Neural progenitor cell (in vitro differentiated cells): ENCODE measurements at regions not wholly inside any gene's neighbourhood (a gene's known extent, or its start where the extent isn't known, plus 50 kb on each side); places are given as distances from the start of the nearest gene placed in this dataset.

Source experiments
- DNase-seq: peaks from one replicate; pipeline ENCODE4 v3.0.0-alpha.2; 2016; ENCODE audit warnings: low spot score
- H2AFZ ChIP-seq: fragments of 200-600 bp; sonication (generic); replicated peaks from 2 replicates; pipeline ENCODE4 v1.6.1; 2016; ENCODE audit warnings: antibody characterized with exemption
- H3F3A ChIP-seq: fragments of 200-600 bp; sonication (generic); 2 replicates; pipeline ENCODE4 v1.6.1; 2016; ENCODE audit warnings: antibody characterized with exemption, low read depth
- H3K27ac ChIP-seq: fragments of 200-600 bp; sonication (generic); 2 replicates; pipeline ENCODE4 v1.5.1; 2016; ENCODE audit warnings: mild to moderate bottlenecking
- H3K27me3 ChIP-seq: fragments of 200-600 bp; sonication (generic); 2 replicates; pipeline ENCODE4 v1.6.1; 2016; ENCODE audit warnings: mild to moderate bottlenecking, moderate library complexity
- H3K36me3 ChIP-seq: fragments of 200-600 bp; sonication (generic); 2 replicates; pipeline ENCODE4 v1.5.1; 2016
- H3K4me1 ChIP-seq: fragments of 200-600 bp; sonication (generic); 2 replicates; pipeline ENCODE4 v1.6.1; 2016; ENCODE audit warnings: mixed run types
- H3K4me2 ChIP-seq: fragments of 200-600 bp; sonication (generic); 2 replicates; pipeline ENCODE4 v1.6.1; 2016
- H3K4me3 ChIP-seq: fragments of 200-600 bp; sonication (generic); 2 replicates; pipeline ENCODE4 v1.5.1; 2016
- H3K79me2 ChIP-seq: fragments of 200-600 bp; sonication (generic); 2 replicates; pipeline ENCODE4 v1.6.1; 2016; ENCODE audit warnings: low read depth
- H3K9ac ChIP-seq: fragments of 200-600 bp; sonication (generic); 2 replicates; pipeline ENCODE4 v1.6.1; 2016
- H3K9me3 ChIP-seq: fragments of 200-600 bp; sonication (generic); 2 replicates; pipeline ENCODE4 v1.5.1; 2016; ENCODE audit warnings: low read depth
- H4K20me1 ChIP-seq: fragments of 200-600 bp; sonication (generic); 2 replicates; pipeline ENCODE4 v1.6.1; 2016; ENCODE audit warnings: low read depth
- H3K27ac Mint-ChIP-seq: 3 replicates; pipeline ENCODE4 v1.8.0; 2021; ENCODE audit warnings: mixed read lengths
- H3K27me3 Mint-ChIP-seq: 2 replicates; pipeline ENCODE4 v1.8.0; 2022; ENCODE audit warnings: low read depth, mild to moderate bottlenecking, inconsistent platforms, moderate library complexity, mixed read lengths; ENCODE audit not compliant: insufficient read depth
- H3K36me3 Mint-ChIP-seq: 3 replicates; pipeline ENCODE4 v1.8.0; 2021; ENCODE audit warnings: mixed read lengths
- H3K4me1 Mint-ChIP-seq: 3 replicates; pipeline ENCODE4 v1.8.0; 2021; ENCODE audit warnings: mixed read lengths
- H3K4me3 Mint-ChIP-seq: 3 replicates; pipeline ENCODE4 v1.8.0; 2021; ENCODE audit warnings: mild to moderate bottlenecking, moderate library complexity, mixed read lengths
- H3K9me3 Mint-ChIP-seq: 3 replicates; pipeline ENCODE4 v1.8.0; 2020; ENCODE audit warnings: mixed read lengths
- EZH2 ChIP-seq: fragments of 200-600 bp; sonication (generic); IDR thresholded peaks from 2 replicates; pipeline ENCODE4 v1.6.1; 2017; ENCODE audit warnings: antibody characterized with exemption, mild to moderate bottlenecking, moderate library complexity
- EZH2phosphoT487 ChIP-seq: fragments of 200-600 bp; sonication (generic); IDR thresholded peaks from 2 replicates; pipeline ENCODE4 v1.6.1; 2017; ENCODE audit warnings: antibody characterized with exemption
- TF ChIP-seq, protein P1 (sequence below): fragments of 200-600 bp; sonication (generic); IDR thresholded peaks from 2 replicates; pipeline ENCODE4 v1.5.1; 2017; ENCODE audit warnings: antibody characterized with exemption, mild to moderate bottlenecking

DNA sequence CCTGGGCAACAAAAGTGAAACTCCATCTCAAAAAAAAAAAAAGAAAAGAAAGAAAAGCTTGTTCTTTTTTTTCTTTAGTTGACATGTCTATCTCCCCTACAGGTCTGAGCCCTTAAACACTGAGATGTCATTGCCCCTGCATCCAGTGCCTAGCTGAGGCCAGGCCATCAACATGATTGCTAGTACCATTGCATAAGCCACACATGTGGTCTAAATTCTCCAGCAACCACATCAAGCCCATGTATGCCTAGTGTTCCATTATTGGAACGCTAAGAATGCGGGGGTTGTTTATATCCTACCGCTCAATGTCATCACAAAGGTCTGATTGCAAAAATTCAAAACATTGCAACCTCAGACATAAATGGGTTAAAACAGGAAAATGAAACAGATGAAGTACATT, 62.7 kb downstream of the NPTX2 start:
- H3K4me2 ChIP-seq, result no peak overlapping the region
- no peak overlapping the region for H3K4me3 ChIP-seq
- H3K36me3 ChIP-seq, result no peaks in the 10 kb centered on the region
- H3K27me3 ChIP-seq, result peaks cover 11% of the 10 kb centered on the region
- no peak overlapping the region for H3K27ac ChIP-seq
- peaks cover 9% of the 10 kb centered on the region for H3K9me3 Mint-ChIP-seq
- H3K27ac Mint-ChIP-seq, result no peak overlapping the region
- no peaks in the 10 kb centered on the region for H3K9me3 ChIP-seq
- no peak overlapping the region for H3K9ac ChIP-seq
- no peaks in the 10 kb centered on the region for H3K36me3 Mint-ChIP-seq
- H3K27me3 Mint-ChIP-seq, result peaks cover 11% of the 10 kb centered on the region
- no peaks in the 10 kb centered on the region for H4K20me1 ChIP-seq
- H3F3A ChIP-seq, result no peaks in the 10 kb centered on the region
- no peaks in the 10 kb centered on the region for H3K4me1 ChIP-seq
- no peak overlapping the region for H2AFZ ChIP-seq
- DNase-seq, result no peak
- no peaks in the 10 kb centered on the region for H3K79me2 ChIP-seq
- TF ChIP-seq, protein P1, sequence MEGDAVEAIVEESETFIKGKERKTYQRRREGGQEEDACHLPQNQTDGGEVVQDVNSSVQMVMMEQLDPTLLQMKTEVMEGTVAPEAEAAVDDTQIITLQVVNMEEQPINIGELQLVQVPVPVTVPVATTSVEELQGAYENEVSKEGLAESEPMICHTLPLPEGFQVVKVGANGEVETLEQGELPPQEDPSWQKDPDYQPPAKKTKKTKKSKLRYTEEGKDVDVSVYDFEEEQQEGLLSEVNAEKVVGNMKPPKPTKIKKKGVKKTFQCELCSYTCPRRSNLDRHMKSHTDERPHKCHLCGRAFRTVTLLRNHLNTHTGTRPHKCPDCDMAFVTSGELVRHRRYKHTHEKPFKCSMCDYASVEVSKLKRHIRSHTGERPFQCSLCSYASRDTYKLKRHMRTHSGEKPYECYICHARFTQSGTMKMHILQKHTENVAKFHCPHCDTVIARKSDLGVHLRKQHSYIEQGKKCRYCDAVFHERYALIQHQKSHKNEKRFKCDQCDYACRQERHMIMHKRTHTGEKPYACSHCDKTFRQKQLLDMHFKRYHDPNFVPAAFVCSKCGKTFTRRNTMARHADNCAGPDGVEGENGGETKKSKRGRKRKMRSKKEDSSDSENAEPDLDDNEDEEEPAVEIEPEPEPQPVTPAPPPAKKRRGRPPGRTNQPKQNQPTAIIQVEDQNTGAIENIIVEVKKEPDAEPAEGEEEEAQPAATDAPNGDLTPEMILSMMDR, result no peak
- TF ChIP-seq EZH2, result no peak
- no peak for TF ChIP-seq EZH2phosphoT487
- no peak overlapping the region for H3K4me3 Mint-ChIP-seq
- no peaks in the 10 kb centered on the region for H3K4me1 Mint-ChIP-seq

DNA sequence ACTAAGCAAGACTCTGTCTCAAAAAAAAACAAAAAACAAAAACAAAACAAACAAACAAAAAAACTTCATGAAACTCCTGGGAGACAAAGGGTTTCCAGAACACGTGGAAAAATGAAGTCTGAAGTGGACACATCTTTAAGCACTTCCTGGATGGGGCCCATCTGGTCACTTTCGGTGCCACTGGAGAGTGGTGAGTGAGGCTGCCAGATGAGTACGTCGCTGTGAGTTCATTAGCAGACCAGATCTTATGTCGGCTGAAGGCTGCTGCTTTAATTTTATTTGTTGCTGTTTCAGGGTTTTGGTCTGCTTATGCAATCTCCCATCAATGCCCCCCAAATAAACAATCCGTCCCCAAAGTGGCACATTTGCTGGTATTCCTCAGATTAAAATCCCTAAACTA, 64.4 kb downstream of the NPTX2 start:
- Histone ChIP-seq H3K9ac (no peak overlapping the region), H3K27me3 (peaks cover 13% of the 10 kb centered on the region), H3F3A (no peaks in the 10 kb centered on the region), H3K79me2 (no peaks in the 10 kb centered on the region), H3K4me1 (no peaks in the 10 kb centered on the region), H2AFZ (no peak overlapping the region), H3K4me2 (no peak overlapping the region), H3K4me3 (no peak overlapping the region), H3K36me3 (no peaks in the 10 kb centered on the region), H4K20me1 (no peaks in the 10 kb centered on the region), H3K9me3 (no peaks in the 10 kb centered on the region), H3K27ac (no peak overlapping the region)
- H3K36me3 Mint-ChIP-seq, result no peaks in the 10 kb centered on the region
- TF ChIP-seq, protein P1, result no peak
- TF ChIP-seq EZH2phosphoT487, result no peak
- TF ChIP-seq EZH2, result no peak
- peaks cover 13% of the 10 kb centered on the region for H3K9me3 Mint-ChIP-seq
- H3K27me3 Mint-ChIP-seq, result peaks cover 9% of the 10 kb centered on the region
- DNase-seq, result no peak
- no peak overlapping the region for H3K27ac Mint-ChIP-seq
- H3K4me1 Mint-ChIP-seq, result no peaks in the 10 kb centered on the region
- H3K4me3 Mint-ChIP-seq, result no peak overlapping the region

DNA sequence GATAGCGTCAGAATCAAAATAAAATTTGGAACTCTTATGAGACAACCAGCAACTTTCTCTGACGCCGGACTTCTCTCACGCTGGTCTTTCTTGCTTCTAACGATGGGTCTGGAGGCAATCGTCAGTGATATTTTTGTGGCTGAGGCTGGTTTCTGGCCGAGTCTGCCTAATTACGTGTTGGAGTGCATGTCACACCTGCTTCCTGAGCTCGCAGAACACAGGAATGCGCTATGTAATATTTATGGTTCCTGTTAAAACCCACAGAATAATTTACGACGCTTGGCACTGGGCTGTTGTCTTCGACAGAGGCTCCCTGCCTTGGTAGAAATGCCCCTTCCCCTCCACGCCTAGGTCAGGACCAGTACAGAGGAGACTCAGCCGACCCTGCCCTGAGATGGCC, 64.9 kb downstream of the NPTX2 start:
- Histone ChIP-seq H3K9ac (no peak overlapping the region), H3K36me3 (no peaks in the 10 kb centered on the region), H3K4me3 (no peak overlapping the region), H3K4me2 (no peak overlapping the region), H3K27ac (no peak overlapping the region), H4K20me1 (no peaks in the 10 kb centered on the region), H3K4me1 (no peaks in the 10 kb centered on the region), H3K9me3 (no peaks in the 10 kb centered on the region), H3F3A (peaks cover 3% of the 10 kb centered on the region), H2AFZ (no peak overlapping the region), H3K27me3 (peaks cover 13% of the 10 kb centered on the region), H3K79me2 (no peaks in the 10 kb centered on the region)
- Mint-ChIP-seq H3K27me3 (peaks cover 11% of the 10 kb centered on the region), H3K4me3 (no peak overlapping the region), H3K9me3 (peaks cover 11% of the 10 kb centered on the region), H3K36me3 (no peaks in the 10 kb centered on the region), H3K27ac (no peak overlapping the region), H3K4me1 (no peaks in the 10 kb centered on the region)
- TF ChIP-seq, protein P1, result no peak
- TF ChIP-seq EZH2phosphoT487 (no peak), EZH2 (no peak)
- no peak for DNase-seq

DNA sequence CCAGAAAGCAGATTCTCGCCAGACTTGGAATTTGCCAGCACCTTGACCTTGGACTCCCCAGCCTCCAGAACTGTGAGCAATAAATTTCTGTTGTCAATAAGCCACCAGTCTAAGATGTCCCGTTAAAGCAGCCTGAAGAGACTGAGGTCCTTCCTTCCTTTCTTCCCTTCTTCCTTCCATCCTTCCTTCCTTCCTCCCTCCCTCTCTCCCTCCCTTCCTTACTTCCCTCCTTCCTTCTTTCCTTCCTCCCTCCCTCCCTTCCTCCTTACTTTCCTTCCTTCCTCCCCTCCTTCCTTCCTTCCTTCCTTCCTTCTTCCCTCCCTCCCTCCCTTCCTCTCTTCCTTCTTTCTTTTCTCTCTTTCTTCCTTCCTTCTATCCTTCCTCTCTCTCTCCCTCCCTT, 66.4 kb downstream of the NPTX2 start:
- Mint-ChIP-seq H3K4me3 (no peak overlapping the region), H3K36me3 (no peaks in the 10 kb centered on the region), H3K9me3 (peaks cover 8% of the 10 kb centered on the region), H3K4me1 (no peaks in the 10 kb centered on the region), H3K27ac (no peak overlapping the region), H3K27me3 (peaks cover 10% of the 10 kb centered on the region)
- Histone ChIP-seq H3K36me3 (no peaks in the 10 kb centered on the region), H2AFZ (no peak overlapping the region), H3K27me3 (peaks cover 13% of the 10 kb centered on the region), H3K79me2 (no peaks in the 10 kb centered on the region), H3K4me2 (no peak overlapping the region), H3K27ac (no peak overlapping the region), H3K4me1 (no peaks in the 10 kb centered on the region), H3K9me3 (no peaks in the 10 kb centered on the region), H4K20me1 (no peaks in the 10 kb centered on the region), H3K9ac (no peak overlapping the region), H3F3A (peaks cover 10% of the 10 kb centered on the region), H3K4me3 (no peak overlapping the region)
- no peak for DNase-seq
- TF ChIP-seq EZH2, result no peak
